GM19372 (cell line): ENCODE measurements at regions not wholly inside any gene's neighbourhood (a gene's known extent, or its start where the extent isn't known, plus 50 kb on each side); places are given as distances from the start of the nearest gene placed in this dataset.
"Not testable (repeated sequence)": the region's sequence is repeated elsewhere in the genome, so short reads cannot be mapped to it uniquely, and the experiment has no call there.

Experiments used
- ATAC-seq: cut with Tn5 transposase; IDR thresholded peaks from one replicate; pipeline ENCODE4 v1.9.1; 2021; ENCODE audit warnings: mild to moderate bottlenecking, low read depth, moderate library complexity; ENCODE audit not compliant: unreplicated experiment

GRCh38 chr14:99995700-99996356, 69.4 kb upstream of the EVL start:
- peak; percentile 100 for ATAC-seq

- ATAC-seq = no peak
These were observed 68.2 kb upstream of the EVL start for GRCh38 chr14:99996951-99997571.

GRCh38 chr14:100000398-100000797, 64.8 kb upstream of the EVL start:
- ATAC-seq = not testable (repeated sequence)

GRCh38 chr14:100004392-100004791, 60.8 kb upstream of the EVL start:
- no peak for ATAC-seq

- no peak for ATAC-seq
These were observed 58.0 kb upstream of the EVL start for GRCh38 chr14:100007254-100007653.

GRCh38 chr14:100009802-100010201, 55.4 kb upstream of the EVL start:
- not testable (repeated sequence) for ATAC-seq

- no peak for ATAC-seq
These were observed 54.5 kb upstream of the EVL start for GRCh38 chr14:100010679-100011078.

- no peak for ATAC-seq
These were observed 53.4 kb upstream of the EVL start for GRCh38 chr14:100011628-100012325.

GRCh38 chr14:100012478-100013327, 52.5 kb upstream of the EVL start:
- ATAC-seq = no peak

- no peak for ATAC-seq
These were observed 50.0 kb upstream of the EVL start for GRCh38 chr14:100015251-100015655.
